ENCODE measurements at regions not wholly inside any gene's neighbourhood (a gene's known extent, or its start where the extent isn't known, plus 50 kb on each side); places are given as distances from the start of the nearest gene placed in this dataset.

DNA sequence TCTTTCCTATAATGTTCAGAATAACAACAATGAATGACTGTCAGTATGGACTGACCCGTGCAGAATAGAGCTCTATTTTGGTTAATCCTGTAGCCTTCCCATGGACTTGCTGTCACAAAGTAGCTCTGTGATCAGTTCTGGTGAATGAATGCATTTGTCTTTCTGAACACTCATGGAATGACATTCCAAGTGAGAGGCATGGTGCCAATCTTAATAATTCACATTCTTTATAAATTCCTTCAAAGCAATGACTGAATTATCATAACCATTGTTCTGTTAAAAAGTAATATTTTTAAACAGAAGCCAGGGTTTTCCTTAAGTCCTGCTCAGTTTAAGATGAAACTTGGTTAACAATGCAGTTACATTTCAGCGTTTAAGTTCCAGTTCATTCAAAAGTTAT lies 360.5 kb downstream of the ICE1 start:
- H3K4me3 Mint-ChIP-seq: no peak overlapping the region
- H3K9me3 Mint-ChIP-seq: peaks cover 8% of the 10 kb centered on the region
- H3K36me3 Mint-ChIP-seq (ENCODE audit: low read depth): no peaks in the 10 kb centered on the region
- peaks cover 9% of the 10 kb centered on the region for H3K4me1 Mint-ChIP-seq
- TF ChIP-seq CTCF (conservative IDR thresholded peaks at IDR 0.05): no peak
- DNase-seq (ENCODE audit: low read depth, low spot score): no peak
- H3K27me3 Mint-ChIP-seq (ENCODE audit: low read depth): peaks cover 3% of the 10 kb centered on the region
- no peak overlapping the region for H3K27ac Mint-ChIP-seq (ENCODE audit: unreplicated experiment)

DNA sequence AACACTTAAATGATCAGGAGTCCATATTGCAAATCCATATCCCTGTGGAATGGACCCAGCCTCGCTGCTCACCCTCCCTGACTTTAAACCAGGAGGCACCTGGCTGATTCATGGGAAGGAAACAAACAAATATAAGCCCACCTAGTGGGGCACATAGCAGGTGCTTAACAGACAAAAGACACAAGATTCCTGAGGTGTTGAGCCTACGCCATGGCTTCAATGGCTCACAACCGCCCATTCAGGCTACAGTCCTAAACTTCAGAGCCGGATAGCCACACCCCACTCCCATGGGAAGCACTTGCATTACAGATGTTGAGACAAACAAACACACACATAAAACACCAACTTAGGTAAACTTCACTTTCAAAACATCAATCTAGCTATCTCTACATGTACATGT lies 359.9 kb downstream of the ICE1 start:
- Mint-ChIP-seq H3K27ac (ENCODE audit: unreplicated experiment) (no peak overlapping the region), H3K4me3 (no peak overlapping the region), H3K9me3 (peaks cover 8% of the 10 kb centered on the region), H3K27me3 (ENCODE audit: low read depth) (peaks cover 5% of the 10 kb centered on the region), H3K36me3 (ENCODE audit: low read depth) (no peaks in the 10 kb centered on the region), H3K4me1 (peaks cover 9% of the 10 kb centered on the region)
- TF ChIP-seq CTCF (conservative IDR thresholded peaks at IDR 0.05): no peak
- no peak for DNase-seq (ENCODE audit: low read depth, low spot score)

- H3K36me3 Mint-ChIP-seq (ENCODE audit: low read depth): no peaks in the 10 kb centered on the region
Measured at GRCh38 chr5:5781335-5781734, 358.9 kb downstream of the ICE1 start.

GRCh38 chr5:5780253-5780652 lies 357.8 kb downstream of the ICE1 start:
- Mint-ChIP-seq H3K36me3 (ENCODE audit: low read depth) (no peaks in the 10 kb centered on the region), H3K27ac (ENCODE audit: unreplicated experiment) (no peak overlapping the region), H3K9me3 (peaks cover 5% of the 10 kb centered on the region), H3K4me3 (no peak overlapping the region), H3K4me1 (peaks cover 9% of the 10 kb centered on the region), H3K27me3 (ENCODE audit: low read depth) (peaks cover 12% of the 10 kb centered on the region)
- TF ChIP-seq CTCF (conservative IDR thresholded peaks at IDR 0.05): no peak
- no peak for DNase-seq (ENCODE audit: low read depth, low spot score)

More at GRCh38 chr5:5781335-5781734, 358.9 kb downstream of the ICE1 start:
- no peak for TF ChIP-seq CTCF (conservative IDR thresholded peaks at IDR 0.05)
- Mint-ChIP-seq H3K27ac (ENCODE audit: unreplicated experiment) (no peak overlapping the region), H3K4me3 (no peak overlapping the region), H3K27me3 (ENCODE audit: low read depth) (peaks cover 5% of the 10 kb centered on the region), H3K4me1 (peaks cover 9% of the 10 kb centered on the region), H3K9me3 (peaks cover 3% of the 10 kb centered on the region)
- no peak for DNase-seq (ENCODE audit: low read depth, low spot score)

DNA sequence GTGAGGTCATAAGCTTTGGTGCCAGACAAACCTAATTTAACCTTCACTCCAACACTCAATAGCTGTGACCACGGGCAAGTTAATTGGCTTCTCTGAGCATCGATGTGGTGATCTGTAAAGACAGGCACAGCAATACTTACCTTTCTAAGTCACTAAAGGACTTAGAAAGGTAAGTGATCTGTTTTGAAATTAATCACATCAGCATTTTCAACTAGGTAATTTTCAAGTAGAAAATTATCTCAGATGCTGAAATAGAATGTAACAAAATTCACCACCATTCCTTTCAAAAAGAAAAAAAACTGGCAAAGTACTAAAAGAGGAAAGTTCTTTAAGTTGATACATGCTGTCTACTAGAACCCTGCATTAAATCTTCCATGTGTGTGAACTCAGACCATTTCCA lies 354.5 kb downstream of the ICE1 start:
- no peak for TF ChIP-seq CTCF (conservative IDR thresholded peaks at IDR 0.05)
- peaks cover 12% of the 10 kb centered on the region for H3K27me3 Mint-ChIP-seq (ENCODE audit: low read depth)
- no peaks in the 10 kb centered on the region for H3K36me3 Mint-ChIP-seq (ENCODE audit: low read depth)
- H3K4me1 Mint-ChIP-seq: no peaks in the 10 kb centered on the region
- peaks cover 6% of the 10 kb centered on the region for H3K9me3 Mint-ChIP-seq
- H3K27ac Mint-ChIP-seq (ENCODE audit: unreplicated experiment): no peak overlapping the region
- no peak for DNase-seq (ENCODE audit: low read depth, low spot score)
- H3K4me3 Mint-ChIP-seq: no peak overlapping the region

- Mint-ChIP-seq H3K36me3 (ENCODE audit: low read depth) (no peaks in the 10 kb centered on the region), H3K4me3 (no peak overlapping the region), H3K27ac (ENCODE audit: unreplicated experiment) (no peak overlapping the region), H3K9me3 (peaks cover 3% of the 10 kb centered on the region), H3K4me1 (no peaks in the 10 kb centered on the region), H3K27me3 (ENCODE audit: low read depth) (peaks cover 7% of the 10 kb centered on the region)
- no peak for TF ChIP-seq CTCF (conservative IDR thresholded peaks at IDR 0.05)
- no peak for DNase-seq (ENCODE audit: low read depth, low spot score)
Measured at GRCh38 chr5:5772202-5772601, 349.7 kb downstream of the ICE1 start.
